NCI-H510A treated with DMSO at 0.1 percent for 48 hours (cell line): ENCODE measurements at regions not wholly inside any gene's neighbourhood (a gene's known extent, or its start where the extent isn't known, plus 50 kb on each side); places are given as distances from the start of the nearest gene placed in this dataset.

Experiments
- DNase-seq: peaks from one replicate; lab custom pipeline; 2025; lab: John Stamatoyannopoulos, UW

DNA sequence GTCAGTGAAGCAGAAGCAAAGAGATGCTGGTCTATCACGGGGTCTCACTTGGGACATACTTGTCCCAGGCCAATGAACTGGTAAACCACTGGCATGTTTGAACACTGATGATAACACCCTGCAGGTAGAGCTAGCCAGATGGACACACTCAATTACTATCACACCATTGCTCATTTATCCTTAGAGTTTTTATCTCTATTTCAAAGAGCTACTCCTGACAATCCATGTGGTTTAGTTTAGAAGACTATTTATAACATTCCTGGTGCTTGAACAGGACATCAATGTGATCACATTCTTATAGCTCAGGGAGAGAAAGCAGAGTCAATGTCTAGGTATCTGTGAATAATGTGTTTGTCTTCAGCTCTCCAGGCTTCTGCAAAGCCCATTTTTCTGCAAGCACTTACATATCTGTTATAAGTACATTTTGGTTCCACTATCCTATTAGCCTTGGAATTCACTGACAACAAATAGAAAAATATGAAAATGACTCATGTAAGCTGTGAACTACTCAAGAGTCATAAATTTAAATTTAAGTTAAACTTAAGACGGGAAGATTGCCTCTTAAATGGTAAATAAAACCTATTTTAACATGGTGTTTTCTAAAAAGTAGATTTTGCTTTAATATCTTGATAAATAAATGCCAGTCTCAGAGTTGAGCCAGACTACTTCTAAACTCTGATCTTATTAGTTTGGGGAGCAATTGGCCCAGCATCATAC, 106.7 kb upstream of the MBL2 start:
- DNase-seq: no peak

DNA sequence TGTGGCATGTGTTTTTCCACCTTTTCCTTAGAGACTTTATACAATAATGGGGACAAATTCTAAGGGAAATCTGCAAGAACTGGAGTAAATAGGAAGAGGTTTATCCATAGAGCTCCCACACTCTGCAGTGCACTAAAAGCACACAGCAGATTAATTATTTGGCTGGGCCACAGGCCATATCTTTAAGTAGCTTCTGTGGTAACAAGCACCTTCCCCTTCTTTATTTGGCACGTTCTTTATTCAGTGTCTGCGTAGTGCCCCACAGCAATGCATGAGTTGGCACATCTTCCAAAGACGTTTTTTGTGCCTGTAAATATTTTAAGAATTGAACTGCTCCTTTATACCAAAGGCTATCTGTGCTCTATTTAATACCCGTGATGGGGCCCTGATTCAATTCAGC, 104.9 kb upstream of the MBL2 start:
- no peak for DNase-seq

DNA sequence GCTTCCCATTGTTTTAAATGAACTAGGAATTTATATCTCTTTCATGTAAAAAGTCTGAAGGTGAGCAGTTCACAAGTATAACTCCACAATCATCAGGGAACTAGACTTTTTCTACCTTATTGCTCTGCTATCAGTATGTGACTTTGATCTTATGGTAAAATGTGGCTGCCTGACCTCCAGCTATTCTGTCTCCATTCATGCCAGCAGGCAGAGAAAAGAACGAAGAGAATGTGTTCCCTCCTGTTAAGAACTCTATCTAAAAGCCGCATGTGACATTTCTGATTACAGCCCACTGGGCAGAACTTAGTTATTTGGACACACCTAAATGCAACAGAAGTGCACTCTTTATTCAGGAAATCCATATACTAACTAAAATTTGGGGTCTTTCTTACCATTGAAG, 102.8 kb upstream of the MBL2 start:
- DNase-seq: no peak

DNA sequence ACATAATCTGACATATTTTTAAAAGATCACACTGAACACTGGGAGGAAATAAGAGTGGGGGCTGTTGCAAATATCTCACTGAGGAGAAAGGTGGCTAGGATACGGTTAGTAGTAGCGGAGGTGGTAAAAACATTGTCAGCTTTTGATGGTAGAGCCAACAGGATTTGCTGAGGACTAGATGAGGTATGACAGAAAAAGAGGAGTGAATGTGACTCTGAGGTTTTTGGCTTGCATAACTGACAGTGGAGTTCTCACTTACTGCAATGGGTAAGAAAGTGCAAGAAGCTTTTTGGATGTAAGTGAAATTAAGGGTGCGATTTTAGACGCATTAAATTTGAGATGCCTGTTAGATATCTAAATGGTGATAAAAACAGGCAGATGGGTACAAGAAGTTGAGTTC, 102.0 kb upstream of the MBL2 start:
- DNase-seq: no peak

DNA sequence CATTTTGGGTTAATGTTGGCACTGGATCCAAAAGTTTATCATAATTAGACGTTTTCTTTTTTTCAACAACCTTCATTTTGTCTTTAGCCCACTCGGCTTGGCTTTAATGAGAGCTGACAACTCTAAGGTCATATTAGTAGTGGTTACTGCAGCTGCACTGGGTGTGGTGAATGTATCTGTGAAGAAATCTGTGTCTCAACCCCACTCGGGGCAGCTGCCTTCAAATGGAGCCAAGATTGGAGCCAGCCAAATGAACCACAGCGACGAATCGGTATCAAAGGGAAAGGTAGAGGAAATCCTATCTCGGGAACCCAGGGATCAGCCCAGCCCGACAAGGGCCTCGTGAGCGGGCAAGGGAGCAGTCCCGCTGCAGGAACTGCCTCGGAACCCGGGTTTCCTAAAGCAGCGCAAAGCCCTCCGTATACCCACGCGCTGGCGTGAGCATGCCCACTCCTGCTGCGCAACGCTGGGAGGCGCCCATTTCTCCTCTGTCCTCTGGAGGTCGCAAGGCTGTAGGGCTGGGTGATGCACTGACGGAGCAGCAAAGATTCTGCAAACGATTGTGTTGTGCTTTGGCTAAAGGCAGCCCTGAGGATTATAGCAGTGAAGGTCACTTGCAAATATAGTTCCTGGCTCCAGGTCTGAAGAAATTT, 98.7 kb upstream of the MBL2 start:
- DNase-seq: no peak

DNA sequence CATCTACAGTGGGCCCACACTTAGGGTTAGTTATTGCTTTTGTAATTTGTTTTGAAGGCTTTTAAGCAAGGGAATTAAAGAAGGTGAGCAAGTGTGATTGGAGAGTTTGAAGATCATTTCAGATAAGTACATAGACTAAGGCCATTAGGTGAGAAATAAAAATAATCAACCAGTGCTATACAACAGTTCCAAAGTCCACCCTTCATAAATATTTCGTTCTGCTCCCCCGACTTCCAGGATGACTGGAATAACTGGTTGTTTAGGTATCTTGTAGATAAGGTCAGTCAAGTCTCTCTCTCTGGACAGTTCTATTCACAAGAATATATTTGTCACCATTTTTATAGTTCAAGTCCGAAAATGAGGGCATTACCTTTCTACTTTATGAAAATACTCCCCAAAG, 98.0 kb upstream of the MBL2 start:
- DNase-seq: no peak

DNA sequence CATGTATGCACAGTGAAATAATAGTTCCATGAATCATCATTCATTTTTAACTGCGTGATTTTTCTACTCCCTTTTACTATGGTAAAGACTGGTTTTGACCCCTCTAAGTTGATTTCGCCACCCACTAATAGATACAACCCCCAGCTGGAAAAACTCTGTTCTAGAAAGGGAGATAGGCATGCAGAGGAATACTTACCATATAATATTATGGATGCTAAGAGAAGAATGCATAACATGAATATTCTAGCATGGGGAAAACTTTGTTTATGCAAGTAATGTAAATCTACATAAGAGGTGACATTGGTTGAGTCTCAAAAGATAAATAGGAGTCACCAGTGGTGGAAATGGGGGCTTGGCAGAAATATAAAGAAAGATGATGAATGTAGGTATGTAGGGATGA, 97.3 kb upstream of the MBL2 start:
- DNase-seq: no peak

DNA sequence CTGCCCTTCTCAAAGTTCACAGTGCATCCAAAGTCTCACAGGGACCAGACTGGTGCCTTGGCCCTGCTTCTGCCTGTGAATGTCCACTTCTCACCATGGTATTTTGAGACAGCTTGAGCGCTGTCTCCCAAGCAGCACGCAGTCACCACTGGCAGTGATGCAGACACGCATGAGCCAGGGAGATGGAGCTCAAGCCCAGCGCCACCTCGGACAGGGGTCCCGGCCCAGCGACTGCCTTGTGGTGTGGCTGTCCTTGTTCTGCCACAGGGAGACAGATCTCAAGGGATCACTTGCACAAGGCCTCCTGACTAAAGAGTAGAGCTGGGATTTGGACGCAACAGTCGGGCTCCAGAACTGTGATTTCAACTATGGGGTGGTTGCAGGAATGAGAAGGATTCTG, 92.6 kb upstream of the MBL2 start:
- no peak for DNase-seq

DNA sequence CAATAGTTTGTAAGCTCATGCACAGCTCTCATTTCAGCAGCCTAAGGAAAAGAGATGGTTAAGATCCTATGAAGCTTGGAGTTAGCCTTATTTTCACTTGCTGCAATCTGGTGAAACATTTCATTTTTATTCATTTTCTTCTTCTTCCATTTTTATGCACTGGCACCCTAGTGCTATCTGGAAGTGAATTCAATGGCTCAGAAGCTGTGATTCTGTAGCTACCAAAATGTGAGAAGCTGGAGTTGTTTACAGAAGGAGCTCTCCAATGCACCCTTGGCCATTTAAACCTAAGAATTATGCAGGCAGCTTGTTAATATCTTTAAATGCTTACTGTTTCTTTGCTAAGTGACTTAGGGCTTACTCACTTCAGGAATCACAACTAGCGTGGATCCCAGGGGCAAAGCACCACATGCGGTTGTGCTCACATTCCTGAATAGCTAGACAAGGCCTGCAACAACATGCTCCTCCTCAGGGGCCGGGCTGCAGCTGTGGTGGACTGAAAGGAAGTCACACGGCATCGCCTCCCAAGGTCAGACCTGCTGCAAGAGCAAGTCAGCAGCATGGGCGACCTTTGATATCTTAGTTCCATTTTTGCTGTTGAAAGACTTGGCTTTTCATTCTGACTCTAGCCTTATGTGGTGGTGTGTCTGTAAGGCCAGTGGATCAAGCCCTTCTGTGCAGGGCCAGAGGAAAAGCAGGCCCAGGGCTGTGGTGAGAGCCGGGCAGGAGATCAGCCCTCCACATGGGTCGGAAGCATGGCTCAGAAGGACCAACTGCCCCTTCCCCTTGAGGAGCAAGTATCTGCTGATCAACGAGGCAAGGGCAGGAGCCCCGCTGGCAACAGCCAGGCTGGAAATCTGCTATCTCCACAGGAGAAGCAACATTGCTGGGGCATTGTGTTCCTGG, 91.9 kb upstream of the MBL2 start:
- no peak for DNase-seq

DNA sequence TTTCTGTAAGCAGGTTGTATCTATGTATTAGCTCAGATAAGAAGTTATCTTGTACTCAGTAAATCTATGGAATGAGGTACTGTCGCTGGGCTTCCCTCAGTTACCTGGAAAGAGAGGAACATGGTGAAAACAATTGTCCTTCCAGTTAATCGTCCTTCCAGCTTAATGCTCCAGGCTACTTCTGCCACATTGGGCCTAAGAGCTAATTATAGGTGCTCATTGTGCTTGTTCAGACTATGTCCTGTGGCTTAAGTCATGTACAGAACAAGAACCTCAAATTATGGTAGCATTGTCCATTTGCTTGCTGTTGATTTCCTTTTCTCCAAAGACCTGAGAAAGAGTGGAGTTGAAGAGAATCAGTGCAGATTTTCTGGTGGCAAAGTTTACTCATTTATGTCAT, 86.1 kb upstream of the MBL2 start:
- DNase-seq: no peak

DNA sequence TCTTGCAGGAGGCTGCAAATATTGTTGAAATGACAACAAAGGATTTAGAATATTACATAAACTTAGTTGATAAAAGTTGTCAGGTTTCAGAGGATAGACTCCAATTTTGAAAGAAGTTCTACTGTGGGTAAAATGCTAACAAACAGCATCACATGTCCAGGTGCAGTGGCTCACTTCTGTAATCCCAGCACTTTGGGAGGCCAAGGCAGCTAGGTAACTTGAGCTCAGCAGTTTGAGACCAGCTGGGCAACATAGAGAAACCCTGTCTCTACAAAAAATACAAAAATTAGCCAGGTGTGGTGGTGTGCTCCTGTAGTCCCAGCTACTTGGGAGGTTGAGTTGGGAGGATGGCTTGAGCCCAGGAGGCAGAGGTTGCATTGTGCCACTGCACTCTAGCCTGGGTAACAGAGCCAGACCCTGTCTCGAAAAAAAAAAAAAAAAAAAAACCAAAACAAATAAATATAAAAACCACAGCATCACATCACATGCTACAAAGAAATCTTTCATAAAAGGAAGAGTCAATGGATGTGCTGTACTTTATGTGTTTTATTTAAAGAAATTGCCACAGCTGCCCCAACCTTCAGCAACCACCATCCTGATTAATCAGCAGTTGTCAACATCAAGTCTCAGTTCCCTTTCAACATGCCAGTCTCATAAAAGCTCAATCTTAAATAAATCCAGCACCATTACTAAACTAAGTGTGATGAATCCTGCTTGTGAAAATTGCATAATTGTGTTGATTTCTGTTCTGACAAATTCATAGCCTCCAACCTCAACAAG, 83.2 kb upstream of the MBL2 start:
- DNase-seq: no peak

DNA sequence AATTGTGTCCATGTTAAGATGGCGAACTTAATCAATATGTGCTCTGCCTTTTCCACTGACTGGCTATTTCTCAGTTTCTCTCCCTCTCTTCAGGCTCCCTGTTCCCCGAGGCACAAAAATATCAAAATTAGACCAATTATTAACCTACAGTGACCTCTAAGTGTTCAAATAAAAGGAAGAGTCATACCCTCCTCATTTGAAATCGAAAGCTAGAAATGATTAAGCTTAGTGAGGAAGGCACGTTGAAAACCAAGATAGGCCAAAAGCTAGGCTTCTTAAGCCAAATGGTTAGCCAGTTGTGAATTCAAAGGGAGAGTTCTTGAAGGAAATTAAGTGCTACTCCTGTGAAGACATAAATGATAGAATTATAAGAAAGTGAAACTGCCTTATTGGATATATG, 81.1 kb upstream of the MBL2 start:
- no peak for DNase-seq

DNA sequence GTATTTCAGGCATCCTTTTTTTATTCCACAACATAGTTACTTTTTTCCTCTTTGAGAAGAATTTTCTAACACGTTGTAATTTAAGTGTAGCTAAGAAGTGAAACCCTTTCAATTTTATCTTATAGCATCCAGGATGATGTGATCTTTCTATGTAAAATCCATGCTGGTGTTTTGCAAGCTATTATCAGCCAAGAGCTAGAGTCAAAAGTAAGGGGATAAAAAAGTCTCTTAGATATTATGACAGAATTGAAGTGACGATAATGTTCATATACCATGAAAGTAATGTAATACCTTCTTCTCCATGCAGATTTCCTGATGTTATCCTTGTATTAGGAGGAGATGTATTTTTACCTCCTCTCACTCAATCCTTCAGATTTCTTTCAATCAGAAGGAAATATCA, 64.2 kb upstream of the MBL2 start:
- no peak for DNase-seq
